Epithelial cell of esophagus (primary cell): ENCODE measurements at regions not wholly inside any gene's neighbourhood (a gene's known extent, or its start where the extent isn't known, plus 50 kb on each side); places are given as distances from the start of the nearest gene placed in this dataset.

ENCODE experiments used
- DNase-seq: peaks from one replicate; pipeline ENCODE4 v3.0.0; 2010; ENCODE audit warnings: low read depth
- H3K4me3 ChIP-seq: 2 replicates; pipeline ENCODE4 v1.5.1; 2011; ENCODE audit warnings: mild to moderate bottlenecking, low read length, control low read depth
- CTCF ChIP-seq: IDR thresholded peaks from 2 replicates; pipeline ENCODE4 v1.5.1; 2011; ENCODE audit warnings: low read depth, mild to moderate bottlenecking, low read length, control low read depth, inconsistent platforms; ENCODE audit not compliant: insufficient read depth; ENCODE audit errors: missing control alignments

- H3K4me3 ChIP-seq: no peak overlapping the region
- peak; percentile 75 for DNase-seq
- no peak for TF ChIP-seq CTCF
Observed at GRCh38 chr13:72125561-72125960, 258.6 kb upstream of the DACH1 start.

GRCh38 chr13:72122661-72123255 is 255.8 kb upstream of the DACH1 start:
- no peak for DNase-seq
- no peak overlapping the region for H3K4me3 ChIP-seq
- no peak for TF ChIP-seq CTCF

- H3K4me3 ChIP-seq: no peak overlapping the region
- no peak for DNase-seq
- TF ChIP-seq CTCF: no peak
Observed at GRCh38 chr13:72121466-72121865, 254.5 kb upstream of the DACH1 start.

- no peak overlapping the region for H3K4me3 ChIP-seq
- TF ChIP-seq CTCF: no peak
- no peak for DNase-seq
Observed at GRCh38 chr13:72120632-72121031, 253.6 kb upstream of the DACH1 start.

- no peak for TF ChIP-seq CTCF
- H3K4me3 ChIP-seq: no peak overlapping the region
Observed at GRCh38 chr13:72113931-72114330, 246.9 kb upstream of the DACH1 start.

GRCh38 chr13:72113076-72113475 is 246.1 kb upstream of the DACH1 start:
- peak; percentile 51 for DNase-seq
- no peak for TF ChIP-seq CTCF
- H3K4me3 ChIP-seq: no peak overlapping the region

More at GRCh38 chr13:72113931-72114330, 246.9 kb upstream of the DACH1 start:
- DNase-seq: no peak

GRCh38 chr13:72112216-72112615 is 245.2 kb upstream of the DACH1 start:
- peak; percentile 75 for DNase-seq
- no peak for TF ChIP-seq CTCF
- H3K4me3 ChIP-seq: no peak overlapping the region
